ENCODE measurements at regions not wholly inside any gene's neighbourhood (a gene's known extent, or its start where the extent isn't known, plus 50 kb on each side); places are given as distances from the start of the nearest gene placed in this dataset.

DNA sequence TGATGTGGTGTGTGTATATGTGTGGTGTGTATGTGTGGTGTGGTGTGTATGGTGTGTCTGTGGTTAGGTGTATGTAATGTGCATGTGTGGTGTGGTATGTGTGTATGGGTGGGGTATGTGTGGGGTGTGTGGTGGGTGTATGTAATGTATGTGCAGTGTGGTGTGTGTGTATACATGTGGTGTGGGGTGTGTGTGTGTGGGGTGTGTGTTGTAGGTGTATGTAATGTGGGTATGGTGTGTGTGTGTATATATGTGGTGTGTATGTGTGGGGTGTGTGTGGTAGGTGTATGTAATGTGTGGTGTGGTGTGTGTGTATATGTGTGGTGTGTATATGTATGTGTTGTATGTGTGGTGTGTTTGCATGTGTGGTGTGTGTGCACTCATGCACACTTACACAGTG is 84.8 kb upstream of the ID2 start:
- TF ChIP-seq, protein P1, sequence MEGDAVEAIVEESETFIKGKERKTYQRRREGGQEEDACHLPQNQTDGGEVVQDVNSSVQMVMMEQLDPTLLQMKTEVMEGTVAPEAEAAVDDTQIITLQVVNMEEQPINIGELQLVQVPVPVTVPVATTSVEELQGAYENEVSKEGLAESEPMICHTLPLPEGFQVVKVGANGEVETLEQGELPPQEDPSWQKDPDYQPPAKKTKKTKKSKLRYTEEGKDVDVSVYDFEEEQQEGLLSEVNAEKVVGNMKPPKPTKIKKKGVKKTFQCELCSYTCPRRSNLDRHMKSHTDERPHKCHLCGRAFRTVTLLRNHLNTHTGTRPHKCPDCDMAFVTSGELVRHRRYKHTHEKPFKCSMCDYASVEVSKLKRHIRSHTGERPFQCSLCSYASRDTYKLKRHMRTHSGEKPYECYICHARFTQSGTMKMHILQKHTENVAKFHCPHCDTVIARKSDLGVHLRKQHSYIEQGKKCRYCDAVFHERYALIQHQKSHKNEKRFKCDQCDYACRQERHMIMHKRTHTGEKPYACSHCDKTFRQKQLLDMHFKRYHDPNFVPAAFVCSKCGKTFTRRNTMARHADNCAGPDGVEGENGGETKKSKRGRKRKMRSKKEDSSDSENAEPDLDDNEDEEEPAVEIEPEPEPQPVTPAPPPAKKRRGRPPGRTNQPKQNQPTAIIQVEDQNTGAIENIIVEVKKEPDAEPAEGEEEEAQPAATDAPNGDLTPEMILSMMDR (IDR thresholded peaks at IDR 0.05) = no peak
- no peak for TF ChIP-seq POLR2A (IDR thresholded peaks at IDR 0.05)
